ENCODE measurements at regions not wholly inside any gene's neighbourhood (a gene's known extent, or its start where the extent isn't known, plus 50 kb on each side); places are given as distances from the start of the nearest gene placed in this dataset.

- no peak overlapping the region for H3K27ac Mint-ChIP-seq
- Histone ChIP-seq H3K79me2 (ENCODE audit: insufficient read depth, low read length) (no peaks in the 10 kb centered on the region), H2AFZ (ENCODE audit: low read length) (no peak overlapping the region), H4K8ac (replicated peaks; ENCODE audit: insufficient read length, low read depth, low read length) (no peak overlapping the region), H2BK120ac (ENCODE audit: low read depth, low read length, poor library complexity, severe bottlenecking) (no peak overlapping the region), H4K5ac (ENCODE audit: insufficient read length, low read depth, low read length) (no peak overlapping the region), H3K9me3 (ENCODE audit: control insufficient read depth, low read depth, low read length) (no peaks in the 10 kb centered on the region), H3K4ac (ENCODE audit: low read depth, low read length) (no peak overlapping the region), H2BK20ac (ENCODE audit: low read depth, low read length, poor library complexity, severe bottlenecking) (no peak overlapping the region), H3K4me1 (ENCODE audit: insufficient read depth, low read length) (no peaks in the 10 kb centered on the region), H3K9ac (ENCODE audit: extremely low read depth, insufficient read length, low read length) (no peak overlapping the region), H2BK5ac (ENCODE audit: insufficient read length, low read length) (no peak overlapping the region), H3T11ph (ENCODE audit: low read length) (no peak overlapping the region), H2BK15ac (ENCODE audit: low read depth, low read length) (no peak overlapping the region), H3K23ac (ENCODE audit: insufficient read length, low read depth, low read length) (no peak overlapping the region), H3K79me1 (ENCODE audit: insufficient read depth, low read depth, low read length, poor library complexity, severe bottlenecking) (no peaks in the 10 kb centered on the region), H3K18ac (ENCODE audit: insufficient read length, low read depth, low read length) (no peak overlapping the region), H3K27ac (ENCODE audit: insufficient read length, low read depth, low read length) (no peak overlapping the region), H3K56ac (ENCODE audit: insufficient read length, low read depth, low read length) (no peak overlapping the region), H4K20me1 (ENCODE audit: control insufficient read depth, insufficient read depth, insufficient read length) (no peaks in the 10 kb centered on the region), H3K4me2 (ENCODE audit: insufficient read depth, insufficient read length, low read length) (no peak overlapping the region), H2AK5ac (ENCODE audit: insufficient read length, low read length) (no peak overlapping the region), H4K91ac (ENCODE audit: insufficient read length, low read depth, low read length) (no peak overlapping the region), H2BK12ac (ENCODE audit: insufficient read length, low read depth, low read length) (no peak overlapping the region), H3K23me2 (ENCODE audit: insufficient read length, low read depth, low read length, poor library complexity, severe bottlenecking) (no peaks in the 10 kb centered on the region), H3K14ac (ENCODE audit: insufficient read depth, low read length) (no peak overlapping the region), H3K27me3 (ENCODE audit: insufficient read depth, low read length) (no peaks in the 10 kb centered on the region)
- no peak for DNase-seq
- H3K36me3 Mint-ChIP-seq (ENCODE audit: insufficient read depth in 1 of 3, low read depth in 3 of 3), result no peaks in the 10 kb centered on the region
- H3K27me3 Mint-ChIP-seq (ENCODE audit: low read depth), result no peaks in the 10 kb centered on the region
- TF ChIP-seq CTCF (conservative IDR thresholded peaks at IDR 0.05), result no peak
- no peaks in the 10 kb centered on the region for H3K4me1 Mint-ChIP-seq
- H3K4me3 Mint-ChIP-seq, result no peak overlapping the region
- no peaks in the 10 kb centered on the region for H3K9me3 Mint-ChIP-seq
- no CpG with 5 or more reads among the region's 2 CpGs for WGBS (ENCODE audit: extremely low coverage, insufficient read length, low lambda C conversion rate)
Measured at GRCh38 chr3:22608721-22609120, 594.4 kb upstream of the UBE2E2 start.
